Inflammatory macrophage (primary cell): ENCODE measurements at regions not wholly inside any gene's neighbourhood (a gene's known extent, or its start where the extent isn't known, plus 50 kb on each side); places are given as distances from the start of the nearest gene placed in this dataset.

ENCODE experiments used
- DNase-seq, 2 donors: peaks; one replicate each; pipeline ENCODE4 v3.0.0-alpha.2; 2020 to 2022

DNA sequence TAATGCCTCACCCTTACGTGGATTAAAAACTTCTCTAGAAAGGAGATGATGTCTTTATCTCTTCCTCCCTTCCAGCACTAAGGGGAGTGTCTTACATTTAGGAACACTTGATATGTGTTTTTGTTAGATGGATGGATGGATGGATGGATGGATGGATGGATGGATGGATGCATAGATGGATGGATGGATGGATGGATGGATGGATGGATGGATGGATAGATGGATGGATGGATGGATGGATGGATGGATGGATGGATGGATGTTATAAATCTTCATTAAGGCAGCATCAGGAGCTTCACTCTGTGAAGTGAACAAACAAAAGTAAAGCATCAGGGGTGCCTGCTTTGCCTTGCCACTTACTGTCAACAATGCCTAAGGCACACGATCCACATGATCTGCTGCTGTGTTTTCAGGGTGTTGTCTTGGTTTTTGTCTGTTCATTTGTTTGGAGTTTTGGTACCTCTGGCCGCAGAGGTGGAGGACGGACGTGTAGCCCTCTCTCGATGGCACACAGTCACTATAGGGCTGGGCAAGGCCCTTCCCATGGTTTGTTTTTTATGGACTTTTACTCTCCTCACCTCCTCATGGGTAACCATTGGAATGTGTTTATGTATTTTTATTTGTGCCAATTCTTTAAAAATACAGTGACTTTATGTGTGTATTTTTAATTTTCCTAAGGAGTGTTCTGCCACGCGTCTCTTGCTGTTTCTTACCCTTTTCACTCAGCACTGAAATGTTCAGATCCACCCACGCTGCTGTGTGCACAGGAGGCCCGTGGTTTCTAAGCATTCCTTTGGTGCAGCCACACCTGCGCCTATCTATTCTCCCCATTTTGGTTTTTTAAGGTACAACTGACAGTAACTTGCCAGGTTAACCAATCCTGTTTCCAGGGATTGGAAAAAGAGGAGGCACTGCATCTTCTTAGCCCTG, 91.8 kb upstream of the ENPP6 start:
- DNase-seq, result no peak

- DNase-seq, result no peak
Observed at GRCh38 chr4:184306949-184307348, 89.3 kb upstream of the ENPP6 start.

GRCh38 chr4:184306470-184306869, 88.8 kb upstream of the ENPP6 start:
- DNase-seq, result no peak

DNA sequence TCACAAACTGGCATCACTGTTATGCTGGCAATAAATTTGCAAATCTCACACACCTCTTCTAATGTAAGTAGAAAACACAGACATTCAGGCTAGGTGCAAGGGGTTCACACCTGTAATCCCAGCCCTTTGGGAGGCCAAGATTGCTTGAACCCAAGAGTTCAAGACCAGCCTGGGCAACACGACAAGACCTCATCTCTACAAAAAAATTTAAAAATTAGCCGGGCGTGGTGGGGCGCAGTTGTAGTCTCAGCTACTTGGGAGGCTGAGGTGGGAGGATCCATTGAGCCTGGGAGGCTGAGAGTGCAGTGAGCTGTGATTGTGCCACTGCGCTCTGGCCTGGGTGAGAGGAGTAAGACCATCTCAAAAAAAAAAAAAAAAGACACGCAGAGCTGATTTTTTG, 83.1 kb upstream of the ENPP6 start:
- DNase-seq, result no peak

DNA sequence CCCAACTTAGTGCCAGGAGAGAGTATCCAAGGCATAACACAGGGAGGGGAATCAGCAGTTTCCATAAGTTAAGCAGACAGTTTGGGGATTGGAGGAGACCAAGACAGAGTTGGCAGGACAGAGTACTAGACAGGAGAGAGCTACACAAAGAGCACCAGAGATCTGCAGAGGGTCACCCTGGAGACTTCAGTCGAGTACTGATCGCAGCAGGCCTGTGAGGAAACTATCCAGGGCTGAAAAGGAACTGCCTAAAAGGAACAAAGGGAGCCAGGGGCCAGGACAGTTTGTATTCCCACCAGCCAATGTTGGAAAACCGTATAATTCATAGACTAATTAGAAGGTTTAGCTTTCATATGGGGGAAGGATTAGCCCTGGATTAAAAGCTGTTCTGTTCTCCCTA, 80.6 kb upstream of the ENPP6 start:
- no peak for DNase-seq

DNA sequence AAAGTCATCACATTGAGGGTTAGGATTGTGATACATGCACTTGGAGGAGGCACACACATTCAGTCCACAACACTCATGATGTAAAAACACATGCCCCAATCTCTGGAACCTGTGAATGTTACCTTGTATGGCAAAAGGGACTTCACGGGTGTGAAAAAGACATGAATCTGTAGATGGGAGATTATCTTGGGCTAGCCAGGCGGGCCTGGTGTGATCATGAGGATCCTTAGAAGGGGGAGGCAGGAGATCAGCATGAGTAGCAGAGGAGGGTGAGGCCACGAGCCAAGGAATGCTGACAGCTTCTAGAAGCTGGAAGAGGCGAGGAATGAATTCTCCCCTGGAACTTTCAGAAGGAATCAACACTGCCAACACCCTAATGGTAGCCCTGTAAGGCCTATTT, 77.5 kb upstream of the ENPP6 start:
- DNase-seq, result no peak

DNA sequence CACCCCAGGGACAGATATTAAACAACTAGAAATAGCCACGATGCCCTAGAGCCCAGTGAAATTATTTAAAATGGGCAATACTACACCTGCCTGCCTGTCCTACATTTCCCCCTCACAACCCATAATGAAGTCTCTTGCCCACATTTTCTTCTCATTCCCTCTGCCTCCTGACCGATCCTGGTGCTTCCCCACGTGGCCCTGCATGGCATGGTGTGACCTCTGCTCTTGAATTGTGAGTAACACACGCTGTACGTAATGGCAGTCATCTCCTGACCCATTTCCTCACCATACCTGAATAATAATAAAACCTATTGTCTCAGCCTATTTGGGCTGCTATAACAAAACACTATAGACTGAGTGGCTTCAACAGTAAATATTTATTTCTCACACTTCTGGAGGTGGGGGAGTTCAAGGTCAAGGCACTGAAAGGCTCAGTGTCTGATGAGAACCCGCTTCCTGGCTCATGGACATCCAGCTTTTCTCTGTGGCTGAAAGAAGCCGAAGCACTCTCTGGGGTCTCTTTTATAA, 77.0 kb upstream of the ENPP6 start:
- peak in 1 of 2 donors; percentile 60 for DNase-seq

DNA sequence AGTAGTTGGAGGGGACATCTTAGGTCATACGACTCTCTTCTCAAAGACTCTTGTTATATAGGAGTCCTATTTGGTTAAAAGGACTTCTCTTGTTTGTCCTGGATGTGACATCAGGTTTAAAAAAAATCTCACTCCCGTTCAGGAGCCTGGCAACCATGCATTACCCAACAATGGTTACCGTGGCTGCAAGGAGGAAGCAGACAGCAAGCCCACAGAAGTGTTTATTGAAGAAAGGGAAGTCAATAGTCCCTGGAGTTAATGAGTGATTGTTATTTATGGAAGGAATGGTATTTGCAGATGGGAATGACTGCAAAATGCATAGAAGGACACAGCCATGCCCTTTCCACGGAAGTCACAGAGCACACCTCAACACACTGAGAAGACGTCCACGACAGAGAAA, 75.9 kb upstream of the ENPP6 start:
- DNase-seq, result peak; percentile 88 to 91

GRCh38 chr4:184292877-184293276, 75.2 kb upstream of the ENPP6 start:
- DNase-seq, result no peak

DNA sequence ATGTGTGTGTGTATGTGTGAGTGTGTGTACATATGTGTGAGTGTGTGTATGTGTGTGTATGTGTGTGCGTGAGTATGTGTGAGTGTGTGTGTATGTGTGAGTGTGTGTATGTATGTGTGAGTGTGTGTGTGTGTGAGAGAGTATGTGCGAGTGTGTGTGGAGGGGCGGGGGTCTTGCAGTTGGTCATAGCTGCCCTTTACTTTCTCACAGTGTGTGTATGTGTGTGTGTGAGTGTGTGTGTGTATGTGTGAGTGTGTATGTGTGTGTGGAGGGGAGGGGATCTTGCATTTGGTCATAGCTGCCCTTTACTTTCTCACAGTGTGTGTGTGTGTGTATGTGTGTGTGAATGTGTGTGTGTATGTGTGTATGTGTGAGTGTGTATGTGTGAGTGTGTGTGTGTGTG, 74.8 kb upstream of the ENPP6 start:
- no peak for DNase-seq

GRCh38 chr4:184289179-184289535, 71.5 kb upstream of the ENPP6 start:
- no peak for DNase-seq

DNA sequence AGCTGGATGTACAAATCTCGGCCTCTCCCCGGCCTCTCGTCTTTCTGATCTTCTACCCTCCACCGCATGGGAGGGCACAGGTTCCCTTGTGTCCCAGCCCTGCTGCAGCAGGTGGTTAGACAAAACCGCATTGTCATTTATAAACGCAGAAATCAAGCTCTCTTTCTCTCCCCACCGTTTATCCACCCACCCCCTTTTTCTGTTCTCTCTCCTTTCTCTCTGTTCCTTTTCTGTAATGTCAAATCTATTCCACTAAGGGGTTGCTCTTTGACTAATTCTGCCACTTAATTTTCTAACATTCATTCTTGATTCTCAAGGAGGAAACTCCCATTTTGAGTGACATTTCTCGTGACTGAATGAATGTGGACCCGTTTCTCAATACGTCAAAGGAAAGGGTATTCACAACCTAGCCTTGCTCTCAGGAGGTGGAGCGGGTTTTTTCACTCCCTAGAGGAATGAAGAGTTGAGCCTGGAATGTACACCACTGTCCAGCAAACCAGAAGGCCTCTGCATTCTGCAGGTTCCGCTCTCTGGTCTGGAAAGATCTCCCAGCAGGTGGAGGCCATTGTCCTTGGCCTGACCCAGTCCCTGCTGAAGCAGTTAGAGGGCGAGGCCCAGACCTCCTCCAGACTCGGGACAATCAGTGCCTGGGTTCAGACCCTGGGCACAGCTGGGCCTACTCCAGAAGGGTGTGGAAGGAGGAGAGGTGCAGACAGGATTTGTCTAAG, 70.9 kb upstream of the ENPP6 start:
- no peak for DNase-seq

GRCh38 chr4:184287697-184288255, 70.1 kb upstream of the ENPP6 start:
- DNase-seq, result no peak

GRCh38 chr4:184286358-184286757, 68.7 kb upstream of the ENPP6 start:
- DNase-seq, result no peak

- DNase-seq, result no peak
Observed at GRCh38 chr4:184284742-184285141, 67.1 kb upstream of the ENPP6 start.

DNA sequence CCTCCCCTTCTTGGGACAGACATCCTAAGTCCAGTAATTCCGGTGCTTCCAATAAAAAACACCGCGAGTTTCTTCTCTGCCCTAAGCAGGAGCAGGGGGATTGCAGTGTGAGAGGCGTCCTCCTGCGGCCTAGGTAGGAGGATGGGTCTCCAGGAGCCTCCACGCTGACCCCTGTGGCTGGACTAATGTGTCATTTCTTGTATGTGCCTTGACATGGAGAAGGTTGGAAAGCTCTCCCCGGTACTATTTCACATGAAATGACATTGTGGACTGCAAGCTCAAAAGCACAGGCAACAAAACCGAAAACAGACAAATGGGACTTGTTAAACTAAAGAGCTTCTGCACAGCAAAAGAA, 66.6 kb upstream of the ENPP6 start:
- no peak for DNase-seq

GRCh38 chr4:184283659-184284335, 66.1 kb upstream of the ENPP6 start:
- no peak for DNase-seq

DNA sequence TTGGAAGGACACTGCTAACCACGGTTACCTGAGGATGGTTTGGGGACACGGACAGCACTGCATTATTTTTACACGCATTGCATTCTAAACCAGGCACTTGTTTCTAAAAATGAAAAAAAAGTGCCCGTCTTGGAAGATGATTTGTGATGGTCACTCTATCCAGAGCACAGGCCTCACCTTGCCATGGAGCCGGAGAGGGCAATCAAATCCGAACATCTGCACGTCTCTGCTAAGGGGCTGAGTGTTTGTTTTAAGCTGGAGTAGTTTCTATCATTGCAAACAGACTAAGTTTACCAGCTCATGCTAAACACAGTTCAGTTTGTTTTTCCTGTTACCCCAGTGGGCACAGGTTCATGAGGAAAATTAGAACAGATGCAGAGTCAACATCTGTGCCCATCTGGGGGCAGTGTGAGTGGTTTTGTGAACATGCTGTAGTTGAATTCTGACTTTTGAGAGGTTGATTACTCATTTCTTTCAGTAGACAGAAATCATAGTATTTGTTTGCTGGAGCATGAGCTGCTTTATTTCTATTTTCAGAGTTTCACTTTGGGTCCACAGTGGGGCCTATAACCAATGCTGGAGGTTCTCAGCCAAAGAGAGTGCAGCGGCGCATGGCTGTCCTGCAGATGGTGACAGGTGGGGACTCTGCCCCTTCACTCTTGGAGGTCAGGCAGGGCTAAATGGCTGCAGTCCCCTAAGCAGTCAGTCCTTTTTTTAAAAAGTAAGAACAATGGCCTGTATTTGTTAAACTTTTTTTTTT, 65.4 kb upstream of the ENPP6 start:
- DNase-seq, result no peak

DNA sequence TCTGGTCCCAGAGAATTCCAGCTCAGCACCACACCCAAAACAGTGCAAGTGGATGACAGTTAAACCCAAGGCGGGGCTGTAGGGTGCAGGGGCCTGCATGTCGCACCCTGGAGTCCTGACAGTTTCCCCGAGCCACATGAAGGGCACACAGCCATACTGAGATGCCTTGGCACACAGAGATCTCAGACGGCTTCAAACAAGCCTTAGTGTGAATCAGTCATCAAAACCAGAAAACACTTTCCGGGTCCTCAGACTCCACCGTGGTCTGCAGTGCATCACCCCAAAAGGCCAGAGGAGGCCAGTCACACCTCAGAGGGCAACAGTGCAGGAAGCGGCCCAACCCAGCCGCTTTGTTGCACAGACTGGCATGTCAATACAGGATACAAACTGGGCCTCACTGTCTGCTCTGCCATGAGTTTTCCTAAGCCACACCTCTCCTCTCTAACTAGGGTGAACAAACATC, 64.6 kb upstream of the ENPP6 start:
- DNase-seq, result no peak

DNA sequence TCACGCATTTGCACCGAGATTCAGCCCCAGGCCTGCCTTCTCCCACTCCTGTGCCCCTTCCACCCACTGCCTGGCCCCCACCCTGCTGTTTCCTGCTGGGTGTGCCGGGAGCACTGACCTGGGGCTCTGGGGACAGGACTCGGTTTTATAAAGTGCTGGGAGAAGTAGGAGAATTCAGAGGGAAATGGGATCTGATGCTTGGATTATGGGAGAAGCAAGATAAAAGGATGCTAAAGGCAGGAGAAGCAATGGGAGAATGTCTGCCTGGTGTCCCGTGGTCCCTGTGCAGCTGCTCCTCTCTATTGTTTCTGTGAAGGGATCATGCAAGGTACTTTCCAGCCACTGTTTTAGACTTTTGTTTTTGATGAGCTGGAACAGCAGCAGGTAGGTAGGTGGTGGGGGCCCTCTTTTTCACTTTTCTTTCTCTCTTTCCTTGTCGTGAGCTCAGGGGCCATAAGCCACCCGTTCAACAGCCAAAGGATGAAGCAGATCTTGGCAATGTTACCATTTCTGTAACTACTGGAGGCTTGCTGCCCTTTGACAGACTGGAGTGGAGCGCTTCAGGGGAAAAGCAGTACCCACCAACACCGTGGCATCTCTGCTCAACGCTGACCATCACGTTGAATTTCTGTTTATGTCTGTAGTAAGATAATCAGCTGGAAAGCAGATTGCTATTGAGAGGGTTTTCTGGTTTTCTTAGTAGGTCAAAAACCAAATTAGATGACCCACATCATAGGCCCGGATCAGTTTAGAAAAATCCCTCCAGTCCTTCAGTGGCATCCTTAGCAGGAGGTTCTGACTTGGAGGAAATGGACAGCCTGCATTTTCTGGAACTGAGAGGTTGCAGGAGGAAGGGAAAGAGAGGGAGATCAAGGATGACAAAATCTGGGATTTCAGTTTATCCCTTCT, 63.8 kb upstream of the ENPP6 start:
- no peak for DNase-seq

- DNase-seq, result no peak
Observed at GRCh38 chr4:184280591-184281071, 63.0 kb upstream of the ENPP6 start.
